T-helper 1 cell treated with Interleukin-12 subunit alpha and Interleukin-12 subunit beta and Interleukin-4 antibody, amounts not matched to agents 30 ng/mL and 1 ng/mL, for 36 hours (primary cell): ENCODE measurements at regions not wholly inside any gene's neighbourhood (a gene's known extent, or its start where the extent isn't known, plus 50 kb on each side); places are given as distances from the start of the nearest gene placed in this dataset.

ENCODE experiments used
- intact Hi-C: fragments of 100-400 bp; cut with micrococcal nuclease; formaldehyde crosslinking; loops from one replicate; pipeline ENCODE4 v1.15.1; 2024

- intact Hi-C loops, result no loop called here
Measured at GRCh38 chr10:88125766-88126165, 262.3 kb downstream of the PTEN start.

- intact Hi-C loops, result no loop called here
Measured at GRCh38 chr10:88126699-88127098, 263.3 kb downstream of the PTEN start.

- intact Hi-C loops, result no loop called here
Measured at GRCh38 chr10:88127269-88127668, 263.8 kb downstream of the PTEN start.

- intact Hi-C loops, result no loop called here
Measured at GRCh38 chr10:88127766-88128165, 264.3 kb downstream of the PTEN start.

- intact Hi-C loops, result no loop called here
Measured at GRCh38 chr10:88129013-88129412, 265.6 kb downstream of the PTEN start.

GRCh38 chr10:88130912-88131311, 267.5 kb downstream of the PTEN start:
- intact Hi-C loops, result no loop called here

- intact Hi-C loops, result no loop called here
Measured at GRCh38 chr10:88131511-88132139, 268.2 kb downstream of the PTEN start.

GRCh38 chr10:88136712-88137111, 273.3 kb downstream of the PTEN start:
- intact Hi-C loops, result loop anchor here (5.0 kb wide), 2 partner anchors 56 to 136 kb away; no protein-coding TSS in a partner anchor

- intact Hi-C loops, result loop anchor here (1.0 to 5.0 kb wide), 4 partner anchors 14 to 134 kb away; no protein-coding TSS in a partner anchor
Measured at GRCh38 chr10:88138319-88138848, 275.0 kb downstream of the PTEN start.

GRCh38 chr10:88147000-88147798, 283.8 kb downstream of the PTEN start:
- intact Hi-C loops, result no loop called here

GRCh38 chr10:88149906-88150305, 286.5 kb downstream of the PTEN start:
- intact Hi-C loops, result no loop called here

- intact Hi-C loops, result no loop called here
Measured at GRCh38 chr10:88150339-88150738, 286.9 kb downstream of the PTEN start.

- intact Hi-C loops, result loop anchor here (1.0 to 2.0 kb wide), 8 partner anchors 14 to 290 kb away; partner anchors contain the start of genes KLLN and PTEN
Measured at GRCh38 chr10:88152728-88153133, 289.3 kb downstream of the PTEN start.

- intact Hi-C loops, result no loop called here
Measured at GRCh38 chr10:88154596-88155250, 291.3 kb downstream of the PTEN start.

GRCh38 chr10:88156341-88156740, 292.9 kb downstream of the PTEN start:
- intact Hi-C loops, result no loop called here

- intact Hi-C loops, result no loop called here
Measured at GRCh38 chr10:88157981-88158465, 294.6 kb downstream of the PTEN start.

- intact Hi-C loops, result no loop called here
Measured at GRCh38 chr10:88158526-88159122, 295.2 kb downstream of the PTEN start.

- intact Hi-C loops, result no loop called here
Measured at GRCh38 chr10:88159127-88159829, 295.9 kb downstream of the PTEN start.

- intact Hi-C loops, result no loop called here
Measured at GRCh38 chr10:88161070-88161469, 297.6 kb downstream of the PTEN start.

- intact Hi-C loops, result no loop called here
Measured at GRCh38 chr10:88161756-88162155, 298.3 kb downstream of the PTEN start.

GRCh38 chr10:88162852-88163251, 299.4 kb downstream of the PTEN start:
- intact Hi-C loops, result no loop called here
